GM19023 (cell line): ENCODE measurements at regions not wholly inside any gene's neighbourhood (a gene's known extent, or its start where the extent isn't known, plus 50 kb on each side); places are given as distances from the start of the nearest gene placed in this dataset.
"Not testable (repeated sequence)": the region's sequence is repeated elsewhere in the genome, so short reads cannot be mapped to it uniquely, and the experiment has no call there.

Experiments used
- ATAC-seq: cut with Tn5 transposase; IDR thresholded peaks from one replicate; pipeline ENCODE4 v1.9.1; 2021; ENCODE audit warnings: mild to moderate bottlenecking, moderate library complexity; ENCODE audit not compliant: unreplicated experiment

DNA sequence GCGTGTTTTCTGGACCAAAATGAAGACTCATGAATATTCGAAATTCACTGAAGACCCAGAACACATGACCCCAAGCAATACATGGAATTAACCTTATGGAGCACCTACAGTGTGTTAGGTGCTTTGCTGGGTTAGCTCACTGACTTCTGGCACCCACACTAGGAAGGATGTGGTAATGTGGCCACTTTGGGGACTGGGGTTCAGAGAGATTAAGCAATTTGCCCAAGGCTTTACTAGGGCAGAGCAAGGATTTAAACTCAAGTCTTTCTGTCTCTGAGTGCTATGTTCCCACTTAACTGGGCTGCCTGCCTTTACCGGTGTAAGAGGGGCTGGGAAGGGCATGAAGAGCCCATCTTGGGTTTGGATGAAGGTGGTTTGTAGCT is 162.0 kb upstream of the ATP6AP2 start:
- ATAC-seq: no peak

- ATAC-seq: no peak
Measured at GRCh38 chrX:40418146-40418812, 162.5 kb upstream of the ATP6AP2 start.

GRCh38 chrX:40415675-40416074 is 165.1 kb upstream of the ATP6AP2 start:
- no peak for ATAC-seq

- ATAC-seq: no peak
Measured at GRCh38 chrX:40414335-40414734, 166.4 kb upstream of the ATP6AP2 start.

- no peak for ATAC-seq
Measured at GRCh38 chrX:40411340-40412111, 169.2 kb upstream of the ATP6AP2 start.

GRCh38 chrX:40410859-40411258 is 169.9 kb upstream of the ATP6AP2 start:
- no peak for ATAC-seq

- no peak for ATAC-seq
Measured at GRCh38 chrX:40406330-40406859, 174.4 kb upstream of the ATP6AP2 start.

DNA sequence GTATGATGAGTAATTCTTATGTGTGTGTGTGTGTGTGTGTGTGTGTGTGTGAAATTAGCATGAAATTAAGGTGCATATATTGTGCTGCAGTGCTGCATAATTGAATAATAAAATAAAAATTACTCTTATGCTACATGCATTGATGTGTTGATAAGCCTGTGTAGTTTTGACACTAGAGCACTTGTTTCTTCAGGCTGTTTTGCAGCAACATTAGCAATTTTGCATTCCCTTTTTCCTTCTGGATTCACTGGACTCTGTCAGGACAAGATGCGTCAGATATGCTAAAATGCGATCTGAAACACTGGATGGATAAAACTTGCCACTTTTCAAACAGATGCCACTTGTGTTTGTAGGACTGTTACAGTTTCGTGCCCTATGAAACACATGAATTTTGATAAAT is 175.4 kb upstream of the ATP6AP2 start:
- no peak for ATAC-seq

GRCh38 chrX:40403757-40404156 is 177.0 kb upstream of the ATP6AP2 start:
- no peak for ATAC-seq

GRCh38 chrX:40402831-40403533 is 177.8 kb upstream of the ATP6AP2 start:
- ATAC-seq: peak; percentile 47

- no peak for ATAC-seq
Measured at GRCh38 chrX:40395102-40395501, 185.7 kb upstream of the ATP6AP2 start.

GRCh38 chrX:40394302-40394701 is 186.5 kb upstream of the ATP6AP2 start:
- no peak for ATAC-seq

- no peak for ATAC-seq
Measured at GRCh38 chrX:40392599-40392998, 188.2 kb upstream of the ATP6AP2 start.

DNA sequence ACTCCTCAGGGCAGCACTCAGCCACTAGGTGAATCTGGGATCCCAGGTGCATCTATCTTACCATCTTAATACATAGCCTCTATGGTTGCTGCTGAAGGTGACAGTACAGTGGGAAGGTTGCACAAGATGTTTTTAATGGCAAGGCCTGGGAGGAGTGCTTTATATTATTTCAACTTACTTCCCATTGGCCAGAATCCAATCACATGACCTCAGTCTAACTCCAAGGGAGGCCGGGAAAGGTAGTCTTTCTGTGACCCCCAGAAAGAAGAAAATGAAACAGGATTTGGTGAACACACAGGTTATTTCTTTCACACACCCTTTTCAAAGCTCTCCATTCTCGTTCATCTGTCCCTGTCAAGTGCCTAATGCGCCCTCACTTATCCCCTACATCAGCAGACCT is 189.1 kb upstream of the ATP6AP2 start:
- ATAC-seq: no peak

DNA sequence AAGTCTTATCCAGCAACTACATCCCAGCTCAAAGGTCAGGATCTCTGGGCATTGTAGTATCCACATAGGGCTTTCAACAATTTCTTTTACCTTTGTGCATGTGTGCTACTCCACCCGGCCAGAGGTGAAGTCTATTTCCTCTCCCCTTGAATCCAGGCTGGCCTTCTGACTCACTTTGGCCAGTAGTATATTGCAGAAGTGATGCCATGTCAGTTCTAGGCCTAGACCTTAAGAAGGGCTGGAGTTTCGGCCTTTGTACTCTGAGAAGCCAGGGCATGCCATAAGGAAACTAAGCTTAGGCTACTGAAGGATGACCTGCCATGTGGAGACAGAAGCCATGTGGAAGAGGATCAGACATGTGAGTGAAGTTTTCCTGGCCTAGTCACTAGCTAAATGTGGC is 191.2 kb upstream of the ATP6AP2 start:
- ATAC-seq: no peak

DNA sequence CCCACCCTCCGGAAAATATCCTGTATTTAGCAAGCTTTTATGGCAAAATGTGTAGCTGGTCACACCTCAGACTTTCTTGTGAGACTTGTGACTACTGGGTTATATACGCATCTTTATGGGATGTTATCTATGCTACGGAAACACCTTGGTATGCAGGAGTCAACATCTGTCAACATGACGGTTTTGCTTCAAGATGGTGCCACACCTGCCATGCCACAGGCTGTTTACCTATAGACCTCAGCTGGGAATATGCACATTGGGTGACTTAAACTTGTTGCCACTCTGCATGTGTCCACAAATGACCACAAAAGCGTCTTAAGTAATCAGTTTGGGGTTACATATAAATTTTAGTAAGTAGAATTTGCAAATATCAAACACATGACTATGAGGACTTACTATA is 192.3 kb upstream of the ATP6AP2 start:
- no peak for ATAC-seq

DNA sequence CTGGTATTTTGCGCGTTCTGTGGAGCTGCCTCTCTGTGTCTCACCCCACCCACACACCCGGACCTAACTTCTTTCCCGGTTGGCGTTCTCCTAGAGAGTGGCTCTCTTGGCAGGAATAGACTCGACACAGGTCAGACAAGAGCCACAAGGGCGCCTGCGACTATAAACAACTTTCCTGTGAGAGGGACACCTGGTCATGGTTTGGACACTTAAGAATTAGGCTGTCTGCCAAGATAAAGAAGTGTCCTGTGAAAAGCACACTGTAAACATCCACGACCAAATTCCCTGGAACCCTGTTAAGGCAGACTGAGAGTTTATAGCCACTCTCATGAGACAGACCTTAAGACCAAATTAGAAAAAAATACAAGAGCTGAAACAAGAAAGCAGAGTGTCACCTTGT is 192.9 kb upstream of the ATP6AP2 start:
- not testable (repeated sequence) for ATAC-seq

DNA sequence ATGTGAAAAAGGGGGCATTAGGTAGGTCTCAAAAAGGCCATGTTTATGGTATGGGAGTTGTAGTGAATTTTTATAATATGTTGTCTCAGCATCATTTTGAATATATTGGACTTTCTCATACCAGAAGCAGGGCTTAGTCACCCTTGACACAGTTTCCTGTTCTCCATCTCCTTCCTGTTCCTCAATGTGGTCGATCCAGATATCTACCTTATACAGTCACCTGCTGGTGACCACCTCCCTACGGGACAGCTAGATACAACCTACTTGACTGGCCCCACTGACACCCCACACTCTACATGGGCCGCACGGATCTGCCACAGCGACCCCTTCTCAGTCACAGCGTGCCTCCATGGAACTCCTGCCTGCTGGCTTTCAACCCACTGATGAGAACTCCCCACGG is 193.5 kb upstream of the ATP6AP2 start:
- ATAC-seq: not testable (repeated sequence)

- no peak for ATAC-seq
Measured at GRCh38 chrX:40385682-40386081, 195.1 kb upstream of the ATP6AP2 start.

DNA sequence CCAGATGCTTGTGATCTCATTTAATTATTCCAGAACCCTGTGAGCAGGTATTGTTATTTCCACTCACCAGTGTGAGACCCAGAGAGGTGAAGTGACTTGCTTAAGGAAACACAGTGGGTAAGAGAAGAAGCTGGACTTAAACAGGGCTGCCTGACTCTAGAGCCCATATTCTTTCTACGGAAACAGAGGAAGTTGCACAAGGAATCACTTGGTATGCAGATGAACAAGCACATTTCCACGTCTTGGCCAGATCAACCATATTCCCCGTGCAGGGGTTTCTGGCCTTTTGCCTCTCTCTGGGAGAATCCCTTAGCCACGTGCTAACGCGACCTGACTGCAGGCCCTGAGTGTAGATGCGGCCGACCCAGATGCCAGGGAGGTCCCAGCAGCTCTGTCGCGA is 195.5 kb upstream of the ATP6AP2 start:
- no peak for ATAC-seq

GRCh38 chrX:40383969-40384368 is 196.8 kb upstream of the ATP6AP2 start:
- ATAC-seq: no peak

DNA sequence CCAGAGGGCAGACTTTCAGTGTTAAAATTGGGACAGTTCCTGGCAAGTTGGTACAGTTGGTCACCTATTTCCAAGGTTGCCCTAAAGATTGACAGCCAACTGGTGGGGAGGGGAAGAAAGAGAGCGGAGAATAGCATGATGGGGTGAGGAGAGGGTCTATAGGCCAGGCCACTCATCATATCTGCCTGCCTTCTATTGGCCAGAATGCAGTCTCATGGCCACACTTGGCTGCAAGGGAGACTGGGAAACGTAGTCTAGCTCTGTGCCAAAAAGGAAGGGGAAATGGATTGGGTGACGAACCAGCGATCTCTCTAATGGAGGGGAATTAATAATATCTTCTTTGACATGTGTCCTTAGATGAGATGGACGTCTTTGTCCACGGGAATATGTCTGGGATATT is 197.4 kb upstream of the ATP6AP2 start:
- no peak for ATAC-seq
